ENCODE measurements at regions not wholly inside any gene's neighbourhood (a gene's known extent, or its start where the extent isn't known, plus 50 kb on each side); places are given as distances from the start of the nearest gene placed in this dataset.

DNA sequence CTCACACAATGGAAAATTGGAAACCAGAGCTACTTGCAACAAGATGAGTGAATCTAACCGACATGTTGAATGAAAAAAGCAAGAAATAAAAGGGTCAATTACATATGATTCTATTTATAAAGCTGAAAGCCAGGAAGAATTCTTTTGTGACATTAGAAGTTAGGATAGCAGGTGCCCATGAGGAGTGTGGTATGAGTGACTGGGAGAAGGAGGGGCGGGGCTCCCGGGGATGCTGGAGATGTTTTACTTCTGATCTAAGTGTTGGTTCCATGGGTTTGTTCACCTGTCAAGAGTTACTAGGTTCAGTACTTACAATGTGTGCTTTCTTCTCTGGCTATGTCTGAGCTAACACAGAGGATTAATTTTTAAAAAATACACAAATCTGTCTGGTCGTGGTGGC lies 60.8 kb downstream of the NSMCE3 start:
- Mint-ChIP-seq H3K9me3 (ENCODE audit: unreplicated experiment) (no peaks in the 10 kb centered on the region), H3K36me3 (ENCODE audit: unreplicated experiment) (peaks cover 5% of the 10 kb centered on the region), H3K4me1 (ENCODE audit: low read depth, unreplicated experiment) (no peaks in the 10 kb centered on the region), H3K27ac (ENCODE audit: unreplicated experiment) (no peak overlapping the region), H3K4me3 (ENCODE audit: unreplicated experiment) (no peak overlapping the region), H3K27me3 (ENCODE audit: unreplicated experiment) (peaks cover 3% of the 10 kb centered on the region)
- TF ChIP-seq, protein P1, sequence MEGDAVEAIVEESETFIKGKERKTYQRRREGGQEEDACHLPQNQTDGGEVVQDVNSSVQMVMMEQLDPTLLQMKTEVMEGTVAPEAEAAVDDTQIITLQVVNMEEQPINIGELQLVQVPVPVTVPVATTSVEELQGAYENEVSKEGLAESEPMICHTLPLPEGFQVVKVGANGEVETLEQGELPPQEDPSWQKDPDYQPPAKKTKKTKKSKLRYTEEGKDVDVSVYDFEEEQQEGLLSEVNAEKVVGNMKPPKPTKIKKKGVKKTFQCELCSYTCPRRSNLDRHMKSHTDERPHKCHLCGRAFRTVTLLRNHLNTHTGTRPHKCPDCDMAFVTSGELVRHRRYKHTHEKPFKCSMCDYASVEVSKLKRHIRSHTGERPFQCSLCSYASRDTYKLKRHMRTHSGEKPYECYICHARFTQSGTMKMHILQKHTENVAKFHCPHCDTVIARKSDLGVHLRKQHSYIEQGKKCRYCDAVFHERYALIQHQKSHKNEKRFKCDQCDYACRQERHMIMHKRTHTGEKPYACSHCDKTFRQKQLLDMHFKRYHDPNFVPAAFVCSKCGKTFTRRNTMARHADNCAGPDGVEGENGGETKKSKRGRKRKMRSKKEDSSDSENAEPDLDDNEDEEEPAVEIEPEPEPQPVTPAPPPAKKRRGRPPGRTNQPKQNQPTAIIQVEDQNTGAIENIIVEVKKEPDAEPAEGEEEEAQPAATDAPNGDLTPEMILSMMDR (IDR thresholded peaks at IDR 0.05; ENCODE audit: partially characterized antibody, unreplicated experiment): no peak
- no peak for DNase-seq

- TF ChIP-seq, protein P1 (IDR thresholded peaks at IDR 0.05; ENCODE audit: partially characterized antibody, unreplicated experiment): no peak
- no peak for DNase-seq
- H3K36me3 Mint-ChIP-seq (ENCODE audit: unreplicated experiment): peaks cover 5% of the 10 kb centered on the region
- no peaks in the 10 kb centered on the region for H3K4me1 Mint-ChIP-seq (ENCODE audit: low read depth, unreplicated experiment)
- H3K9me3 Mint-ChIP-seq (ENCODE audit: unreplicated experiment): no peaks in the 10 kb centered on the region
- H3K4me3 Mint-ChIP-seq (ENCODE audit: unreplicated experiment): no peak overlapping the region
- H3K27me3 Mint-ChIP-seq (ENCODE audit: unreplicated experiment): no peaks in the 10 kb centered on the region
- no peak overlapping the region for H3K27ac Mint-ChIP-seq (ENCODE audit: unreplicated experiment)
Measured at GRCh38 chr15:29208352-29208751, 61.3 kb downstream of the NSMCE3 start.

- Mint-ChIP-seq H3K27me3 (ENCODE audit: unreplicated experiment) (peaks cover 2% of the 10 kb centered on the region), H3K4me1 (ENCODE audit: low read depth, unreplicated experiment) (no peaks in the 10 kb centered on the region), H3K9me3 (ENCODE audit: unreplicated experiment) (no peaks in the 10 kb centered on the region), H3K27ac (ENCODE audit: unreplicated experiment) (no peak overlapping the region), H3K4me3 (ENCODE audit: unreplicated experiment) (no peak overlapping the region), H3K36me3 (ENCODE audit: unreplicated experiment) (peaks cover 5% of the 10 kb centered on the region)
- TF ChIP-seq, protein P1 (IDR thresholded peaks at IDR 0.05; ENCODE audit: partially characterized antibody, unreplicated experiment): no peak
- no peak for DNase-seq
Measured at GRCh38 chr15:29207758-29208108, 61.9 kb downstream of the NSMCE3 start.

- no peaks in the 10 kb centered on the region for H3K4me1 Mint-ChIP-seq (ENCODE audit: low read depth, unreplicated experiment)
- no peak overlapping the region for H3K27ac Mint-ChIP-seq (ENCODE audit: unreplicated experiment)
- no peak for DNase-seq
- H3K4me3 Mint-ChIP-seq (ENCODE audit: unreplicated experiment): no peak overlapping the region
- H3K27me3 Mint-ChIP-seq (ENCODE audit: unreplicated experiment): peaks cover 2% of the 10 kb centered on the region
- TF ChIP-seq, protein P1 (IDR thresholded peaks at IDR 0.05; ENCODE audit: partially characterized antibody, unreplicated experiment): no peak
- no peaks in the 10 kb centered on the region for H3K9me3 Mint-ChIP-seq (ENCODE audit: unreplicated experiment)
- peaks cover 1% of the 10 kb centered on the region for H3K36me3 Mint-ChIP-seq (ENCODE audit: unreplicated experiment)
Measured at GRCh38 chr15:29207027-29207757, 62.4 kb downstream of the NSMCE3 start.

GRCh38 chr15:29205186-29205585 lies 64.4 kb downstream of the NSMCE3 start:
- DNase-seq: no peak
- H3K4me3 Mint-ChIP-seq (ENCODE audit: unreplicated experiment): no peak overlapping the region
- H3K27ac Mint-ChIP-seq (ENCODE audit: unreplicated experiment): no peak overlapping the region
- H3K36me3 Mint-ChIP-seq (ENCODE audit: unreplicated experiment): no peaks in the 10 kb centered on the region
- peaks cover 2% of the 10 kb centered on the region for H3K27me3 Mint-ChIP-seq (ENCODE audit: unreplicated experiment)
- TF ChIP-seq, protein P1 (IDR thresholded peaks at IDR 0.05; ENCODE audit: partially characterized antibody, unreplicated experiment): no peak
- H3K4me1 Mint-ChIP-seq (ENCODE audit: low read depth, unreplicated experiment): no peaks in the 10 kb centered on the region
- H3K9me3 Mint-ChIP-seq (ENCODE audit: unreplicated experiment): no peaks in the 10 kb centered on the region
